ENCODE measurements at regions not wholly inside any gene's neighbourhood (a gene's known extent, or its start where the extent isn't known, plus 50 kb on each side); places are given as distances from the start of the nearest gene placed in this dataset.

DNA sequence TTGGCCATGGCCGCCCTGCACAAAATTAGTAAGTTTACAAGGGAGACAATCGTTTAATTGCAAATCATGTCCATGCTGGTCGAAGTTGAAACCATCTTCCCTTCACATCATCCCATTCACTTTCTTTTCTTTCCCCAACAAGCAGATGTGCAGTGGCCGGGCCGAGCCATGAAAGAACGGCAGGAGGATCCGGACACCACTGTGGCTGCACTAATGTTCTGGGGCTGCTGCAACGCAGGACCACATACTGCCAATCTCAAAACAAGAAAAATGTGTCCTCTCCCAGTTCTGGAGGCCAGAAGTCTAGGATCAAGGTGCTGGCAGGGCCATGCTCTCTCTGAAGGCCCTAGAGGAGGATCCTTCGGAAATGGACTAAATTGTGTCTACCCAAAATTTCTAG, 227.4 kb upstream of the MYT1L start:
- Histone ChIP-seq H2AFZ (ENCODE audit: low read length) (no peak overlapping the region), H3K4me3 (ENCODE audit: insufficient read depth, low read length) (no peak overlapping the region), H3K27me3 (ENCODE audit: insufficient read depth, low read length) (no peaks in the 10 kb centered on the region), H4K20me1 (ENCODE audit: insufficient read depth, low read length) (no peaks in the 10 kb centered on the region), H3K36me3 (ENCODE audit: insufficient read depth, low read length) (no peaks in the 10 kb centered on the region), H3K4me1 (ENCODE audit: insufficient read depth, low read length) (no peaks in the 10 kb centered on the region), H3K27ac (ENCODE audit: low read depth, low read length) (no peak overlapping the region), H3K4me2 (ENCODE audit: insufficient read depth, low read length) (no peak overlapping the region), H3K9me3 (ENCODE audit: low read depth, low read length) (no peaks in the 10 kb centered on the region), H3K79me2 (ENCODE audit: insufficient read depth, low read length) (no peaks in the 10 kb centered on the region)
- no peak for DNase-seq (ENCODE audit: insufficient read length, low spot score, missing footprints)
- TF ChIP-seq, protein P1, sequence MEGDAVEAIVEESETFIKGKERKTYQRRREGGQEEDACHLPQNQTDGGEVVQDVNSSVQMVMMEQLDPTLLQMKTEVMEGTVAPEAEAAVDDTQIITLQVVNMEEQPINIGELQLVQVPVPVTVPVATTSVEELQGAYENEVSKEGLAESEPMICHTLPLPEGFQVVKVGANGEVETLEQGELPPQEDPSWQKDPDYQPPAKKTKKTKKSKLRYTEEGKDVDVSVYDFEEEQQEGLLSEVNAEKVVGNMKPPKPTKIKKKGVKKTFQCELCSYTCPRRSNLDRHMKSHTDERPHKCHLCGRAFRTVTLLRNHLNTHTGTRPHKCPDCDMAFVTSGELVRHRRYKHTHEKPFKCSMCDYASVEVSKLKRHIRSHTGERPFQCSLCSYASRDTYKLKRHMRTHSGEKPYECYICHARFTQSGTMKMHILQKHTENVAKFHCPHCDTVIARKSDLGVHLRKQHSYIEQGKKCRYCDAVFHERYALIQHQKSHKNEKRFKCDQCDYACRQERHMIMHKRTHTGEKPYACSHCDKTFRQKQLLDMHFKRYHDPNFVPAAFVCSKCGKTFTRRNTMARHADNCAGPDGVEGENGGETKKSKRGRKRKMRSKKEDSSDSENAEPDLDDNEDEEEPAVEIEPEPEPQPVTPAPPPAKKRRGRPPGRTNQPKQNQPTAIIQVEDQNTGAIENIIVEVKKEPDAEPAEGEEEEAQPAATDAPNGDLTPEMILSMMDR (IDR thresholded peaks at IDR 0.05; ENCODE audit: extremely low read depth, low read depth, low read length), result no peak

DNA sequence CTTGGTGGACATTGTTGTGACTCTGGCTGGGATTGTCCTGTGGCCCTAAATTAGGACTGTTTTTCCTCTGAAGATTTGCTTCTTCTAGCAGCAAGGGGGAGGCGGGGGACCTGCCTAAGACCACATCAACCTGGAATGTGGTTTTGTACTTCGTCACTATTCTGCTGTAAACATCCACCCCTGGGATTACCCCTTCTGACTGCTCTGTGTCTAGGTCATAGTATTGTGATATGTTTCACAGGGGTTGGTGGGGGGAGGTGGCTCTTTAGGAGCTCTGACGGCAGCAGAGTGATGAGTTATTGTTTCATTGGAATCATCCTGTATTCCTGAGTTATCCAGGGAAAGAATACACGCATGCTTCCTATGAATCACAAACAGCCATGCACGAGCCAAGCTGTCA, 226.4 kb upstream of the MYT1L start:
- TF ChIP-seq, protein P1 (IDR thresholded peaks at IDR 0.05; ENCODE audit: extremely low read depth, low read depth, low read length), result no peak
- Histone ChIP-seq H3K27me3 (ENCODE audit: insufficient read depth, low read length) (no peaks in the 10 kb centered on the region), H3K4me1 (ENCODE audit: insufficient read depth, low read length) (no peaks in the 10 kb centered on the region), H3K36me3 (ENCODE audit: insufficient read depth, low read length) (no peaks in the 10 kb centered on the region), H4K20me1 (ENCODE audit: insufficient read depth, low read length) (no peaks in the 10 kb centered on the region), H3K4me3 (ENCODE audit: insufficient read depth, low read length) (no peak overlapping the region), H3K4me2 (ENCODE audit: insufficient read depth, low read length) (no peak overlapping the region), H3K27ac (ENCODE audit: low read depth, low read length) (no peak overlapping the region), H3K79me2 (ENCODE audit: insufficient read depth, low read length) (no peaks in the 10 kb centered on the region), H3K9me3 (ENCODE audit: low read depth, low read length) (no peaks in the 10 kb centered on the region), H2AFZ (ENCODE audit: low read length) (no peak overlapping the region)
- no peak for DNase-seq (ENCODE audit: insufficient read length, low spot score, missing footprints)

DNA sequence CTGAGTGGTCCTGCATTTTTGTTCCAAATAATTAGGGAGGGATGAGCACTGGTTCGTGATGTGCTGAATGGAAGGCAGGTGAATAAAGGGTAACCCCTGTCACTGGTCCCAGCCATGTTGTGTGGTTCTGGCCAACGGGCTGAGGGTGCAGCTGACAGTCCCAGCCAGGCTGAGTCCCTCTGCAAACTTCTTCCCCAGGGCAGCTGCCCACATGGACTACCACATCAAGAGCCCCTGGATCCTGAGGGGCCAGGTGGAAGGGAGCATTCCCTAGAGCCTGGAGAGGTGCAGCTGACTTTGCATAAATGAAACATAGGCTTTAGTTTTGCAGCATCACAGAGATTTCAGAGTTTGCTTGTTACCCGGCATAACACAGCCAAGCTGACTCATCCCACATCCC, 219.8 kb upstream of the MYT1L start:
- Histone ChIP-seq H3K27me3 (ENCODE audit: insufficient read depth, low read length) (no peaks in the 10 kb centered on the region), H3K27ac (ENCODE audit: low read depth, low read length) (no peak overlapping the region)
- TF ChIP-seq, protein P1 (IDR thresholded peaks at IDR 0.05; ENCODE audit: extremely low read depth, low read depth, low read length), result no peak

DNA sequence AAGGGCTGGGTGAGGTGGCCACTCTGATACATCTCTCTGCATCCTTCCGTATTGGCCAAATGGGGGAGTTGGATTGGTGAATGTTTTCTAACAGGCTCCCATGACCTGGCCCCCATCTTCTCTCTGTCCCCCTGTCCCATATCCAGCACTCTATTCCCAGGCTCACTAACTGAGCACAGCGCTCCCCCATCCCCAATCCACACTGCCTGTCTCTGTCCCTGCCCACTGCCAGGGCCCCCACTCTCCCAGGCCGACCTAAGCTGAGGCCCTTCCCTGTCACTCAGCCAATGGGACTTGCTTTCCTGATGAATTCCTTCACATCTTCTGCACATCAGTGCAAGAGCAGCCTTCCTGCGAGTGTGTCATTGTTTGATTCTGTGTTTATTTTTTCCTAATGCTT, 216.8 kb upstream of the MYT1L start:
- no peaks in the 10 kb centered on the region for H3K79me2 ChIP-seq (ENCODE audit: insufficient read depth, low read length)
- no peak for DNase-seq (ENCODE audit: insufficient read length, low spot score, missing footprints)
- TF ChIP-seq, protein P1 (IDR thresholded peaks at IDR 0.05; ENCODE audit: extremely low read depth, low read depth, low read length), result no peak
- no peak overlapping the region for H2AFZ ChIP-seq (ENCODE audit: low read length)
- peaks cover 2% of the 10 kb centered on the region for H3K9me3 ChIP-seq (ENCODE audit: low read depth, low read length)
- H4K20me1 ChIP-seq (ENCODE audit: insufficient read depth, low read length), result no peaks in the 10 kb centered on the region
- no peak overlapping the region for H3K4me3 ChIP-seq (ENCODE audit: insufficient read depth, low read length)
- no peaks in the 10 kb centered on the region for H3K36me3 ChIP-seq (ENCODE audit: insufficient read depth, low read length)
- H3K4me1 ChIP-seq (ENCODE audit: insufficient read depth, low read length), result no peaks in the 10 kb centered on the region
- no peak overlapping the region for H3K4me2 ChIP-seq (ENCODE audit: insufficient read depth, low read length)
- no peak overlapping the region for H3K27ac ChIP-seq (ENCODE audit: low read depth, low read length)
- H3K27me3 ChIP-seq (ENCODE audit: insufficient read depth, low read length), result no peaks in the 10 kb centered on the region

More for the DNA sequence above, 219.8 kb upstream of the MYT1L start:
- H2AFZ ChIP-seq (ENCODE audit: low read length), result no peak overlapping the region
- DNase-seq (ENCODE audit: insufficient read length, low spot score, missing footprints), result no peak
- no peaks in the 10 kb centered on the region for H3K79me2 ChIP-seq (ENCODE audit: insufficient read depth, low read length)
- no peak overlapping the region for H3K4me3 ChIP-seq (ENCODE audit: insufficient read depth, low read length)
- no peaks in the 10 kb centered on the region for H3K4me1 ChIP-seq (ENCODE audit: insufficient read depth, low read length)
- H4K20me1 ChIP-seq (ENCODE audit: insufficient read depth, low read length), result no peaks in the 10 kb centered on the region
- no peak overlapping the region for H3K4me2 ChIP-seq (ENCODE audit: insufficient read depth, low read length)
- peaks cover 2% of the 10 kb centered on the region for H3K9me3 ChIP-seq (ENCODE audit: low read depth, low read length)
- no peaks in the 10 kb centered on the region for H3K36me3 ChIP-seq (ENCODE audit: insufficient read depth, low read length)

All from osteoblast (primary cell).